WTC11 (cell line): ENCODE measurements at regions not wholly inside any gene's neighbourhood (a gene's known extent, or its start where the extent isn't known, plus 50 kb on each side); places are given as distances from the start of the nearest gene placed in this dataset.

Experiments
- ATF3 ChIP-seq: sonication (generic); formaldehyde crosslinking; conservative IDR thresholded peaks from 2 replicates; pipeline ENCODE4 v1.8.1; 2022; ENCODE audit warnings: mild to moderate bottlenecking, missing genetic modification reagents
- CTCF ChIP-seq: fragments of 200-600 bp; IDR thresholded peaks from 2 replicates; pipeline ENCODE4 v1.8.0; 2022; ENCODE audit warnings: antibody characterized with exemption
- FOXP1 ChIP-seq: sonication (generic); formaldehyde crosslinking; IDR thresholded peaks from 2 replicates; pipeline ENCODE4 v1.8.0; 2022; ENCODE audit warnings: missing genetic modification reagents, mild to moderate bottlenecking, moderate library complexity, borderline replicate concordance
- HMGXB4 ChIP-seq: sonication (generic); formaldehyde crosslinking; IDR thresholded peaks from 2 replicates; pipeline ENCODE4 v1.8.1; 2023; ENCODE audit warnings: mild to moderate bottlenecking, moderate library complexity, missing genetic modification reagents
- IRF2 ChIP-seq: sonication (generic); formaldehyde crosslinking; IDR thresholded peaks from 2 replicates; pipeline ENCODE4 v1.8.0; 2022; ENCODE audit warnings: low read depth, missing genetic modification reagents, borderline replicate concordance
- MLX ChIP-seq: sonication (generic); formaldehyde crosslinking; IDR thresholded peaks from 2 replicates; pipeline ENCODE4 v1.8.1; 2023; ENCODE audit warnings: mild to moderate bottlenecking, missing genetic modification reagents, moderate library complexity
- MYBL2 ChIP-seq: sonication (generic); formaldehyde crosslinking; IDR thresholded peaks from 2 replicates; pipeline ENCODE4 v1.8.1; 2023; ENCODE audit warnings: mild to moderate bottlenecking, moderate library complexity, missing genetic modification reagents
- NR2C2 ChIP-seq: sonication (generic); formaldehyde crosslinking; IDR thresholded peaks from 2 replicates; pipeline ENCODE4 v1.8.0; 2022; ENCODE audit warnings: mild to moderate bottlenecking, missing genetic modification reagents
- SP1 ChIP-seq: sonication (generic); formaldehyde crosslinking; conservative IDR thresholded peaks from 2 replicates; pipeline ENCODE4 v1.8.1; 2022; ENCODE audit warnings: missing genetic modification reagents
- TEAD4 ChIP-seq: sonication (generic); formaldehyde crosslinking; IDR thresholded peaks from 2 replicates; pipeline ENCODE4 v1.8.0; 2022; ENCODE audit warnings: mild to moderate bottlenecking, missing genetic modification reagents
- ZNF532 ChIP-seq: fragments of 250-450 bp; sonication (Bioruptor Pico); IDR thresholded peaks from 2 replicates; pipeline ENCODE4 v1.9.0; 2021; ENCODE audit warnings: mild to moderate bottlenecking, borderline replicate concordance
- TF ChIP-seq, protein P1 (sequence below): sonication (generic); formaldehyde crosslinking; IDR thresholded peaks from 2 replicates; pipeline ENCODE4 v1.8.0; 2022; ENCODE audit warnings: mild to moderate bottlenecking, missing genetic modification reagents

DNA sequence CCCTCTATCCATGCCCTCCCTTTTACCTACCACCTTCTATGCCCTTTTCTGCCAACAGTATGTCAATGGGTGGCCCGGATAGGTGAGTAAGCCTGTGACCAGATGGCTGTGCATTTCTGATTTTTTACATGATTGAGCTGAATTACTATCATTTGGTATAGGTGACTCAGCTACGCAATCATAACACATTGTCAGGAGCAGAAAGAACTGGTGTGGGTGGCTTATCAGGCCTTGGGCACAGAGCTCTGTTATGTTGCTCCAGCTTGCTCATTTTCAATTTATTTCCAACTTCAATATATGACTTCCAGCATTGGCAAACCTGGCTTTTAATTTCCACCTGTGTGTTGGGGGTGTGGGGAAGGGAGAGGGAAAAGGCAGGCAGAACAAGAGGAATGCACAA lies 86.6 kb upstream of the AGBL1 start:
- TF ChIP-seq CTCF (no peak), ATF3 (CRISPR knock-in tag) (no peak), TEAD4 (CRISPR knock-in tag) (no peak), IRF2 (no peak), SP1 (CRISPR knock-in tag) (no peak), NR2C2 (CRISPR knock-in tag) (no peak), FOXP1 (no peak), MYBL2 (CRISPR knock-in tag) (no peak), ZNF532 (CRISPR knock-in tag) (no peak), MLX (CRISPR knock-in tag) (no peak), HMGXB4 (CRISPR knock-in tag) (no peak)
- TF ChIP-seq, protein P1, sequence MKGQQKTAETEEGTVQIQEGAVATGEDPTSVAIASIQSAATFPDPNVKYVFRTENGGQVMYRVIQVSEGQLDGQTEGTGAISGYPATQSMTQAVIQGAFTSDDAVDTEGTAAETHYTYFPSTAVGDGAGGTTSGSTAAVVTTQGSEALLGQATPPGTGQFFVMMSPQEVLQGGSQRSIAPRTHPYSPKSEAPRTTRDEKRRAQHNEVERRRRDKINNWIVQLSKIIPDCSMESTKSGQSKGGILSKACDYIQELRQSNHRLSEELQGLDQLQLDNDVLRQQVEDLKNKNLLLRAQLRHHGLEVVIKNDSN (CRISPR knock-in tag): no peak
